ENCODE measurements at regions not wholly inside any gene's neighbourhood (a gene's known extent, or its start where the extent isn't known, plus 50 kb on each side); places are given as distances from the start of the nearest gene placed in this dataset.

GRCh38 chr11:32267679-32268187 is 167.6 kb downstream of the WT1 start:
- Histone ChIP-seq H3K36me3 (ENCODE audit: control insufficient read depth, insufficient read depth, low read length) (no peaks in the 10 kb centered on the region), H3K4me3 (ENCODE audit: low read depth, low read length) (no peak overlapping the region), H3K27me3 (ENCODE audit: control insufficient read depth, insufficient read depth, low read length) (no peaks in the 10 kb centered on the region)
- DNase-seq (ENCODE audit: low read depth) (no peak), FAIRE-seq (no peak)
- TF ChIP-seq, protein P1, sequence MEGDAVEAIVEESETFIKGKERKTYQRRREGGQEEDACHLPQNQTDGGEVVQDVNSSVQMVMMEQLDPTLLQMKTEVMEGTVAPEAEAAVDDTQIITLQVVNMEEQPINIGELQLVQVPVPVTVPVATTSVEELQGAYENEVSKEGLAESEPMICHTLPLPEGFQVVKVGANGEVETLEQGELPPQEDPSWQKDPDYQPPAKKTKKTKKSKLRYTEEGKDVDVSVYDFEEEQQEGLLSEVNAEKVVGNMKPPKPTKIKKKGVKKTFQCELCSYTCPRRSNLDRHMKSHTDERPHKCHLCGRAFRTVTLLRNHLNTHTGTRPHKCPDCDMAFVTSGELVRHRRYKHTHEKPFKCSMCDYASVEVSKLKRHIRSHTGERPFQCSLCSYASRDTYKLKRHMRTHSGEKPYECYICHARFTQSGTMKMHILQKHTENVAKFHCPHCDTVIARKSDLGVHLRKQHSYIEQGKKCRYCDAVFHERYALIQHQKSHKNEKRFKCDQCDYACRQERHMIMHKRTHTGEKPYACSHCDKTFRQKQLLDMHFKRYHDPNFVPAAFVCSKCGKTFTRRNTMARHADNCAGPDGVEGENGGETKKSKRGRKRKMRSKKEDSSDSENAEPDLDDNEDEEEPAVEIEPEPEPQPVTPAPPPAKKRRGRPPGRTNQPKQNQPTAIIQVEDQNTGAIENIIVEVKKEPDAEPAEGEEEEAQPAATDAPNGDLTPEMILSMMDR (IDR thresholded peaks at IDR 0.05; ENCODE audit: insufficient read depth, low read length, severe bottlenecking), result no peak

GRCh38 chr11:32273931-32274330 is 161.4 kb downstream of the WT1 start:
- FAIRE-seq (no peak), DNase-seq (ENCODE audit: low read depth) (no peak)
- Histone ChIP-seq H3K36me3 (ENCODE audit: control insufficient read depth, insufficient read depth, low read length) (no peaks in the 10 kb centered on the region), H3K4me3 (ENCODE audit: low read depth, low read length) (no peak overlapping the region), H3K27me3 (ENCODE audit: control insufficient read depth, insufficient read depth, low read length) (no peaks in the 10 kb centered on the region)
- TF ChIP-seq, protein P1 (IDR thresholded peaks at IDR 0.05; ENCODE audit: insufficient read depth, low read length, severe bottlenecking), result no peak

GRCh38 chr11:32279672-32280071 is 155.7 kb downstream of the WT1 start:
- Histone ChIP-seq H3K4me3 (ENCODE audit: low read depth, low read length) (no peak overlapping the region), H3K27me3 (ENCODE audit: control insufficient read depth, insufficient read depth, low read length) (no peaks in the 10 kb centered on the region), H3K36me3 (ENCODE audit: control insufficient read depth, insufficient read depth, low read length) (no peaks in the 10 kb centered on the region)
- DNase-seq (ENCODE audit: low read depth) (no peak), FAIRE-seq (no peak)
- TF ChIP-seq, protein P1 (IDR thresholded peaks at IDR 0.05; ENCODE audit: insufficient read depth, low read length, severe bottlenecking), result no peak

GRCh38 chr11:32280339-32280738 is 155.0 kb downstream of the WT1 start:
- TF ChIP-seq, protein P1 (IDR thresholded peaks at IDR 0.05; ENCODE audit: insufficient read depth, low read length, severe bottlenecking), result no peak
- Histone ChIP-seq H3K27me3 (ENCODE audit: control insufficient read depth, insufficient read depth, low read length) (no peaks in the 10 kb centered on the region), H3K36me3 (ENCODE audit: control insufficient read depth, insufficient read depth, low read length) (no peaks in the 10 kb centered on the region), H3K4me3 (ENCODE audit: low read depth, low read length) (no peak overlapping the region)
- FAIRE-seq, result no peak
- no peak for DNase-seq (ENCODE audit: low read depth)

GRCh38 chr11:32288276-32288675 is 147.1 kb downstream of the WT1 start:
- Histone ChIP-seq H3K4me3 (ENCODE audit: low read depth, low read length) (no peak overlapping the region), H3K36me3 (ENCODE audit: control insufficient read depth, insufficient read depth, low read length) (no peaks in the 10 kb centered on the region), H3K27me3 (ENCODE audit: control insufficient read depth, insufficient read depth, low read length) (no peaks in the 10 kb centered on the region)
- DNase-seq (ENCODE audit: low read depth) (no peak), FAIRE-seq (no peak)
- TF ChIP-seq, protein P1 (IDR thresholded peaks at IDR 0.05; ENCODE audit: insufficient read depth, low read length, severe bottlenecking), result no peak

DNA sequence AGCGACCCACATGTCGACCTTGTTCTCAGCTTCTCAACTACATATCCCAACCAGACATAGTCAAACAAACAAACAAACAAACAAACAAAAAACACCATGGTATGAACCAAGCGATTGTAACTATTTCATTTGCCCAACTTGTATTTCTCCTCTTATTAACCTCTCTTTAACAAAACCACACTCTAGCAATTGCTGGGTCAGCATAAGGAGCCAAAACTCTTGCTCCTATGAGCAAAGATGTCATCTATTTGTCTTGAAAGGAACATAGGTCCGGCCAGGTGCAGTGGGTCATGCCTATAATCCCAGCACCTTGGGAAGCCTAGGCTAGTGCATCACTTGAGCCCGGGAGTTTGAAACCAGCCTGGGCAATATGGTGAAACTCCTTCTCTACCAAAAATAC is 145.6 kb downstream of the WT1 start:
- FAIRE-seq (no peak), DNase-seq (ENCODE audit: low read depth) (no peak)
- Histone ChIP-seq H3K4me3 (ENCODE audit: low read depth, low read length) (no peak overlapping the region), H3K27me3 (ENCODE audit: control insufficient read depth, insufficient read depth, low read length) (no peaks in the 10 kb centered on the region), H3K36me3 (ENCODE audit: control insufficient read depth, insufficient read depth, low read length) (no peaks in the 10 kb centered on the region)
- TF ChIP-seq, protein P1 (IDR thresholded peaks at IDR 0.05; ENCODE audit: insufficient read depth, low read length, severe bottlenecking), result no peak

Measured in bronchial epithelial cell (primary cell).